Lower lobe of right lung (tissue), 2 donors: ENCODE measurements at regions not wholly inside any gene's neighbourhood (a gene's known extent, or its start where the extent isn't known, plus 50 kb on each side); places are given as distances from the start of the nearest gene placed in this dataset.

Source experiments
- ATAC-seq, 2 donors: fragments of 200-7000 bp; cut with Tn5 transposase; one replicate each; pipeline ENCODE4 v1.9.1; 2020 to 2022; ENCODE audit warnings: mild to moderate bottlenecking in 2 of 2, moderate library complexity in 2 of 2
- DNase-seq: peaks from one replicate; pipeline ENCODE4 v3.0.0-alpha.2; 2020
- H3K27ac ChIP-seq: fragments of 200-600 bp; one replicate; pipeline ENCODE4 v1.8.0; 2022
- H3K27me3 ChIP-seq: fragments of 200-600 bp; one replicate; pipeline ENCODE4 v1.8.0; 2022; ENCODE audit warnings: low read depth
- H3K36me3 ChIP-seq: fragments of 200-600 bp; one replicate; pipeline ENCODE4 v1.8.0; 2022; ENCODE audit warnings: mild to moderate bottlenecking
- H3K4me1 ChIP-seq: fragments of 200-600 bp; one replicate; pipeline ENCODE4 v1.8.0; 2022
- H3K4me3 ChIP-seq: fragments of 200-600 bp; one replicate; pipeline ENCODE4 v1.8.0; 2022; ENCODE audit warnings: mild to moderate bottlenecking
- H3K9me3 ChIP-seq: fragments of 200-600 bp; one replicate; pipeline ENCODE4 v1.8.0; 2022
- intact Hi-C: fragments of 100-400 bp; cut with DNase I; formaldehyde crosslinking; loops from one replicate; pipeline ENCODE4 v1.11.0; 2022
- TF ChIP-seq, protein P1 (sequence below): fragments of 200-600 bp; IDR thresholded peaks from one replicate; pipeline ENCODE4 v1.8.0; 2022; ENCODE audit warnings: antibody characterized with exemption, mild to moderate bottlenecking
- donor health status: DM: no; HTN: yes; CAD: no; lungs with severe emphysema.

DNA sequence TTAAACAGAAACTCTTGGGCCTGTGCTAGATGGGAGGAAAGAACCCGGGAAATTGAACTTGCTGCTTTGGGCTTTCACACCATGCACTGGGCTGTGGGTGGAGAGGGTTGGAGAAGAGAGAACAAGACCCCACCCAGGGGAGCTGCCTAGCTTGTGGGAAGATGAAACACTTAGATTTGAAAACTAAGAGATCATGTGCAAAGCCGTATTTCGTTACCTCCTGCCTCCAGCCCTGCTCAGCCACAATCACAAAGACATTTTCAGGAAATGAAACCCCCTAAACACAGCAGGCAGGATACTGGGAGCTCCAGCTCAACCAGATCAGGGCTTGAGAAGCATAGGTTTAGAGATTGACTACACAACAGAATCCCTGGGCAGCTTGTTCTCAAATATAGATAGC, 183.0 kb upstream of the C2CD4B start:
- DNase-seq, result no peak
- no peaks in the 10 kb centered on the region for H3K9me3 ChIP-seq
- no peak for ATAC-seq
- intact Hi-C loops, result no loop called here
- no peaks in the 10 kb centered on the region for H3K36me3 ChIP-seq
- no peak overlapping the region for H3K4me3 ChIP-seq
- no peak overlapping the region for H3K27ac ChIP-seq
- TF ChIP-seq, protein P1, sequence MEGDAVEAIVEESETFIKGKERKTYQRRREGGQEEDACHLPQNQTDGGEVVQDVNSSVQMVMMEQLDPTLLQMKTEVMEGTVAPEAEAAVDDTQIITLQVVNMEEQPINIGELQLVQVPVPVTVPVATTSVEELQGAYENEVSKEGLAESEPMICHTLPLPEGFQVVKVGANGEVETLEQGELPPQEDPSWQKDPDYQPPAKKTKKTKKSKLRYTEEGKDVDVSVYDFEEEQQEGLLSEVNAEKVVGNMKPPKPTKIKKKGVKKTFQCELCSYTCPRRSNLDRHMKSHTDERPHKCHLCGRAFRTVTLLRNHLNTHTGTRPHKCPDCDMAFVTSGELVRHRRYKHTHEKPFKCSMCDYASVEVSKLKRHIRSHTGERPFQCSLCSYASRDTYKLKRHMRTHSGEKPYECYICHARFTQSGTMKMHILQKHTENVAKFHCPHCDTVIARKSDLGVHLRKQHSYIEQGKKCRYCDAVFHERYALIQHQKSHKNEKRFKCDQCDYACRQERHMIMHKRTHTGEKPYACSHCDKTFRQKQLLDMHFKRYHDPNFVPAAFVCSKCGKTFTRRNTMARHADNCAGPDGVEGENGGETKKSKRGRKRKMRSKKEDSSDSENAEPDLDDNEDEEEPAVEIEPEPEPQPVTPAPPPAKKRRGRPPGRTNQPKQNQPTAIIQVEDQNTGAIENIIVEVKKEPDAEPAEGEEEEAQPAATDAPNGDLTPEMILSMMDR, result no peak
- no peaks in the 10 kb centered on the region for H3K27me3 ChIP-seq
- H3K4me1 ChIP-seq, result peaks cover 7% of the 10 kb centered on the region

DNA sequence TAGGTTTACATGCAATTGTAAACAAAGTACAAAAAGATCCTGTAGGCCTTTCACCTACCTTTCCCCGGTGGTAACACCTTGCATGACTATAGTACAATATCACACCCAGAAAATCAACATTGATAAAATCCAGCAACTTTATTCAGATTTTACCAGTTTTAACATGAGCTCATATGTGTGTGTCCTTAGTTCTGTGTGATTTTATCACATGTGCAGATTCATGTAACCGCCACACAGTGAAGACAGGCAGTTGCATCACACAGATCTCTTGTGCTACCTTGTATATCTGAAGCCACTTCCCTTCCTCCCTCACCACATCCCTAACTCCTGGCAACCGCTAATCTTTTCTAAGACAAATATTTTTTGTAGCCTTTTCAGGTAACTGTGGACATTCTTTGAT, 183.5 kb upstream of the C2CD4B start:
- Histone ChIP-seq H3K27ac (no peak overlapping the region), H3K36me3 (no peaks in the 10 kb centered on the region), H3K4me1 (peaks cover 4% of the 10 kb centered on the region), H3K4me3 (no peak overlapping the region), H3K9me3 (no peaks in the 10 kb centered on the region), H3K27me3 (no peaks in the 10 kb centered on the region)
- intact Hi-C loops, result no loop called here
- TF ChIP-seq, protein P1, result no peak
- no peak for ATAC-seq
- no peak for DNase-seq

DNA sequence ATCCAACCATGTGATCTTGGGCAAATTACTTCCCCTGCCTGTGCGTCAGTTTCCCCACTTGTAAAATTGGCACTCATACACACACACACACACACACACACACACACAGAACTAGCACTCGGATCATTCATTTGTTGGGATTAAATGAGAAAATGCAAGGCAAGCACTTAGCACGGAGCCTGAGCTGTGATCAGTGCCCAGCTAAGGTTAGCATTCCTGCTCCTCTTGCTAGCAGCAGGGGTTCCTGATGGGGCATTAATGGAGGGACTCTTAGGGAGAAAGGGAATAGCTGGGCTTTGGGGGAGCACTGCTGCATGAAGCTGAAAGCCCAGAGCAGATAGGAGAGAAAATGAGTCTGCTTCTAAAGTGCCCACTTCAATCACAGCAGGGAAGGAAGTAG, 187.7 kb upstream of the C2CD4B start:
- DNase-seq (no peak), ATAC-seq (no peak)
- no peak overlapping the region for H3K4me3 ChIP-seq
- no peaks in the 10 kb centered on the region for H3K4me1 ChIP-seq
- TF ChIP-seq, protein P1, result no peak
- no peaks in the 10 kb centered on the region for H3K9me3 ChIP-seq
- intact Hi-C loops, result no loop called here
- H3K36me3 ChIP-seq, result no peaks in the 10 kb centered on the region
- H3K27me3 ChIP-seq, result no peaks in the 10 kb centered on the region
- no peak overlapping the region for H3K27ac ChIP-seq

DNA sequence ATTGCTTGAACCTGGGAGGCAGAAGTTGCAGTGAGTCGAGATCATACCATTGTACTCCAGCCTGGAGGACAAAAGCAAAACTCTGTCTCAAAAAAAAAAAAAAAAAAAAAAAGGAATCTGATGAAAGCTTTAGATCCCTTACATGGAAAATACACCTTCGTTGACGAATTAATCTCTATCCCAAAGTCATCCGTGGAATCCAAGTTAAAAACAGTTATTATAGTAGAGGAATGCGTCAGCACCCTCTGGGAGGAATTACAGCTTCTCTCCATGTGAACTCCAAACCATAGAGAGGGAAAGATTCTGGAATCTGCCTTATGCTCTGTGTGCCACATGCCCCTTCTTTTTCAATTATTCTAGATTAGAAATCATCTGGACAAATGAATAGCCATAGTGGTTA, 192.3 kb upstream of the C2CD4B start:
- DNase-seq, result no peak
- intact Hi-C loops, result no loop called here
- TF ChIP-seq, protein P1, result no peak
- ATAC-seq, result no peak
- Histone ChIP-seq H3K27me3 (peaks cover 13% of the 10 kb centered on the region), H3K9me3 (no peaks in the 10 kb centered on the region), H3K27ac (no peak overlapping the region), H3K4me3 (no peak overlapping the region), H3K36me3 (no peaks in the 10 kb centered on the region), H3K4me1 (no peaks in the 10 kb centered on the region)

DNA sequence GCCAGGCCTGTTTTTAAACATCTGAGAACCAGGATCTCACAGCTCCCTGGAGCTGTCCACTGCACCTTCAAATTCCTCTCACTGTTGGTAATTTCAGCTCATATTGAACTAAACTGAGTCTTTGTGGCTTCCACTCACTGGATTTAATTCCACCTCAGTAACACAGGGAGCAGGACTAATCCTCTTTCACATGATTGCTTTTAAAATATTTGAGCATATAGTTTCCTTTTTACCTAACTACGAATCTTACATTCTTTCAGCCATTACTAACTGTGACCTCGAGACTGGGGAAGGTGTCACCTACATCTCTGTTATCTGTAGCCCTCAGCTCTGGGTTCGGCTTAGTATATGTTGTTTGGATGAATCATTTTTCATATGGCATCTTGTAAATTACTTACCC, 194.3 kb upstream of the C2CD4B start:
- intact Hi-C loops, result no loop called here
- no peaks in the 10 kb centered on the region for H3K4me1 ChIP-seq
- TF ChIP-seq, protein P1, result no peak

More for the DNA sequence above, 194.3 kb upstream of the C2CD4B start:
- no peaks in the 10 kb centered on the region for H3K36me3 ChIP-seq
- H3K27me3 ChIP-seq, result peaks cover 20% of the 10 kb centered on the region
- H3K4me3 ChIP-seq, result no peak overlapping the region
- DNase-seq, result no peak
- no peak overlapping the region for H3K27ac ChIP-seq
- ATAC-seq, result no peak
- no peaks in the 10 kb centered on the region for H3K9me3 ChIP-seq
